ENCODE measurements at regions not wholly inside any gene's neighbourhood (a gene's known extent, or its start where the extent isn't known, plus 50 kb on each side); places are given as distances from the start of the nearest gene placed in this dataset.

- H4K20me1 ChIP-seq (ENCODE audit: control insufficient read depth, insufficient read depth, low read depth, low read length) = no peaks in the 10 kb centered on the region
- no peaks in the 10 kb centered on the region for H3F3A ChIP-seq (ENCODE audit: control insufficient read depth, insufficient read depth)
- peaks cover 7% of the 10 kb centered on the region for H3K4me1 ChIP-seq (ENCODE audit: control insufficient read depth, low read length)
- no peaks in the 10 kb centered on the region for H3K79me2 ChIP-seq (ENCODE audit: control insufficient read depth, low read length)
- H3K27me3 ChIP-seq (ENCODE audit: control insufficient read depth, low read length) = 0 out of 2 replicates have a peak, but pooled peaks cover 5% of the 10 kb centered on the region
- H3K27ac ChIP-seq (ENCODE audit: low read depth, low read length) = no peak overlapping the region
- no peaks in the 10 kb centered on the region for H3K36me3 ChIP-seq (ENCODE audit: control insufficient read depth, low read length)
- H3K4me3 ChIP-seq (ENCODE audit: low read length) = no peak overlapping the region
- no peaks in the 10 kb centered on the region for H3K9me2 ChIP-seq (replicated peaks; ENCODE audit: control insufficient read depth, low read length)
- no peaks in the 10 kb centered on the region for H3K9me3 ChIP-seq (ENCODE audit: control insufficient read depth, insufficient read depth, low read length)
- TF ChIP-seq CTCF (IDR thresholded peaks at IDR 0.05; ENCODE audit: low read depth, low read length, poor library complexity, severe bottlenecking) = no peak
- TF ChIP-seq EZH2phosphoT487 (IDR thresholded peaks at IDR 0.05; ENCODE audit: borderline replicate concordance, low read length) = no peak
- no peak overlapping the region for H3K4me2 ChIP-seq (ENCODE audit: low read length)
Measured at GRCh38 chr6:14593286-14593685, 475.7 kb downstream of the CD83 start.

GRCh38 chr6:14595751-14596150 is 478.2 kb downstream of the CD83 start:
- Histone ChIP-seq H3K9me2 (replicated peaks; ENCODE audit: control insufficient read depth, low read length) (no peaks in the 10 kb centered on the region), H3K4me2 (ENCODE audit: low read length) (no peak overlapping the region), H3K79me2 (ENCODE audit: control insufficient read depth, low read length) (no peaks in the 10 kb centered on the region), H4K20me1 (ENCODE audit: control insufficient read depth, insufficient read depth, low read depth, low read length) (no peaks in the 10 kb centered on the region), H3K27ac (ENCODE audit: low read depth, low read length) (no peak overlapping the region), H3K4me3 (ENCODE audit: low read length) (no peak overlapping the region), H3K36me3 (ENCODE audit: control insufficient read depth, low read length) (no peaks in the 10 kb centered on the region), H3K4me1 (ENCODE audit: control insufficient read depth, low read length) (peaks cover 7% of the 10 kb centered on the region), H3K9me3 (ENCODE audit: control insufficient read depth, insufficient read depth, low read length) (no peaks in the 10 kb centered on the region), H3F3A (ENCODE audit: control insufficient read depth, insufficient read depth) (no peaks in the 10 kb centered on the region), H3K27me3 (ENCODE audit: control insufficient read depth, low read length) (0 out of 2 replicates have a peak, but pooled peaks cover 3% of the 10 kb centered on the region)
- TF ChIP-seq EZH2phosphoT487 (IDR thresholded peaks at IDR 0.05; ENCODE audit: borderline replicate concordance, low read length) = no peak
- TF ChIP-seq CTCF (IDR thresholded peaks at IDR 0.05; ENCODE audit: low read depth, low read length, poor library complexity, severe bottlenecking) = no peak

GRCh38 chr6:14596410-14596809 is 478.8 kb downstream of the CD83 start:
- Histone ChIP-seq H3K4me2 (ENCODE audit: low read length) (no peak overlapping the region), H3K9me2 (replicated peaks; ENCODE audit: control insufficient read depth, low read length) (no peaks in the 10 kb centered on the region), H3K36me3 (ENCODE audit: control insufficient read depth, low read length) (no peaks in the 10 kb centered on the region), H3K4me3 (ENCODE audit: low read length) (no peak overlapping the region), H3K27me3 (ENCODE audit: control insufficient read depth, low read length) (0 out of 2 replicates have a peak, but pooled peaks cover 3% of the 10 kb centered on the region), H3K27ac (ENCODE audit: low read depth, low read length) (no peak overlapping the region), H4K20me1 (ENCODE audit: control insufficient read depth, insufficient read depth, low read depth, low read length) (no peaks in the 10 kb centered on the region), H3K9me3 (ENCODE audit: control insufficient read depth, insufficient read depth, low read length) (no peaks in the 10 kb centered on the region), H3F3A (ENCODE audit: control insufficient read depth, insufficient read depth) (no peaks in the 10 kb centered on the region), H3K79me2 (ENCODE audit: control insufficient read depth, low read length) (no peaks in the 10 kb centered on the region), H3K4me1 (ENCODE audit: control insufficient read depth, low read length) (peaks cover 7% of the 10 kb centered on the region)
- no peak for TF ChIP-seq EZH2phosphoT487 (IDR thresholded peaks at IDR 0.05; ENCODE audit: borderline replicate concordance, low read length)
- TF ChIP-seq CTCF (IDR thresholded peaks at IDR 0.05; ENCODE audit: low read depth, low read length, poor library complexity, severe bottlenecking) = no peak
